ENCODE measurements at regions not wholly inside any gene's neighbourhood (a gene's known extent, or its start where the extent isn't known, plus 50 kb on each side); places are given as distances from the start of the nearest gene placed in this dataset.
A peak's percentile ranks its signal among the peaks of the same experiment; 100 is the strongest.
"Not testable (repeated sequence)": the region's sequence is repeated elsewhere in the genome, so short reads cannot be mapped to it uniquely, and the experiment has no call there.

DNA sequence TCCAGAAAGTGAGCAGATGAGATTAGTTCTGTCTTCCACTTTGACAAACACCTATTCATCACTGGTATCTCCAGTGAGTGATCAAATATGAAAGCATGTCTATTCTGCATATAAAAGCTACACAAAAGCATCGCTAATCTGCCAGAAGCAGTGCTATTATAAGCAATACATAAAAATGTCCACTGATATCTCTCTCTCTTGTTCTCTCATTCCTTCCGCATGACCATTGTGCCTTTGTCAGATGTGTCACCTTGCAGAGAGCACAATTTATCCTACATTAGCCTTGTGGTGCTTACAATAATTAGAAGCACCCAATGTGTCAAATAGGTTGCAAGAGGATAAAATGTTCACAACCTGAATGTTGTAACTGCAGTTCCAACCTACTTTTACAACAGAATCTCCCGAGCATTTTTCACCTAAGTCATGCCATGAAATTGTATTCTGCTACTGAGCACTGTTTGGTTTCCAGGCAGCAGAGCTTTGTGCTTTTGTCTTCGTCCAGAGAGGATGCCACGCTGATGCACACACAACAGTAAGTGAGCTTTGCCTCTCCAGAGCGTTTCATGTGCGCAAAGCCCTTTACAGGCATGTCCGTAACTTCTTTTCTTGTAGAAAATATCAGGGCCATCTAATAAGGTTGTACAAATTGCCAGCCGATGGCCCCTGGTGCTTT lies 198.7 kb upstream of the PLD5 start:
- no peak for DNase-seq

DNA sequence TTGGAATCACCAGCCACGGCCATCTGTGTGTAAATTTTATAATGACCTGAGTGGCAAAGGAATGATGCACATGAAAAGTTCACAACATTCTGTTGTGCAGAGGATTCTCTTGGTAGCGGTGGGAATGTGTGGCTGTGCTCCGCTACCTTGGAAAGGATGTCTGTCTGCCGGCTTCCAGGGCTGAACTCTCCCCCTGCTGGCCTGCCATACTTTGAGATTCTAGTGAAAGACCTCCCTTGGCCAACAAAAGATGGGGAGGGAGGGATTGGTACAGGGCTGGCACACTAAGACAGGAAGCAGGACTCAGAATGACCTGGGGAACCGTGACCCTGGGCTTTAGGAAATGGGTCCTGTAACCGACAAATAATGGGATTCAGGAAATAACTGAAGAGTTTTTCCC lies 194.5 kb upstream of the PLD5 start:
- no peak for DNase-seq

DNA sequence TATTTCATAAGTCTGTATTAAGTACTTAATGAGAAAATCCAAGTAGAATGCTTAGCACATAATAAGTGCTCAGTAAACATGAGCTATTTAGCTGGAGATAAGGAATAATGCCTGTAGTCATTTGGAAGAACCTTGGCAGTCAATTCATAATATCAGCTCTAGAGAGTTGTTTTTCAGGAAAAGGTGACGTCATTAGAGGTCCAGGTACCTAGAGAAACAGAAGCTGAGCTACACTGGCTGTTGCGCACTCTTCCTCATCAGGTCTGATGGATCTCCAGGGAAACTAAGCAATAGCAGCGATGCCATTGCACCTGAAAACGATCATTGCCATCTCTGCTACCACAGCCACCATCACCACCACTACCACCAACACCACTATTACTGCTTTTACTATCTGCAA lies 187.8 kb upstream of the PLD5 start:
- DNase-seq, result no peak

DNA sequence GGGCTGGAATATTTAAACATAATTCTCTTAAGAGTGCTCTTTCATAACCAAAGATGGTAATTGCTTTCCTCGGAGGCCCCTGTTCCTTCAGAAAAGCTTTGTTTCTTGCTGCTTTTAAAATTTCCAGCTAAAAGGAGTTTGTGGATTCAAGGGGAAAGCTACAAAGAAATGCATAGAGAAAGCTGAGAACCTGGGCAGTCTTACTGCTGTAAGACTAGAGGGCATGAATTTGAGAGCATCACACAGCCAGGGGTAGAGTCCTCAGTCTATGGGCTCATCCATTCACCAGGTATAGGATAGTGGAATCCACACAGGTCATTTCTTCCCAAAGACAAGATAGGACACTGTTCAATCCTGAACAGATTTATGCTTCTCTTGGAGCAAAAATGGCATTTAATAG lies 186.3 kb upstream of the PLD5 start:
- no peak for DNase-seq

DNA sequence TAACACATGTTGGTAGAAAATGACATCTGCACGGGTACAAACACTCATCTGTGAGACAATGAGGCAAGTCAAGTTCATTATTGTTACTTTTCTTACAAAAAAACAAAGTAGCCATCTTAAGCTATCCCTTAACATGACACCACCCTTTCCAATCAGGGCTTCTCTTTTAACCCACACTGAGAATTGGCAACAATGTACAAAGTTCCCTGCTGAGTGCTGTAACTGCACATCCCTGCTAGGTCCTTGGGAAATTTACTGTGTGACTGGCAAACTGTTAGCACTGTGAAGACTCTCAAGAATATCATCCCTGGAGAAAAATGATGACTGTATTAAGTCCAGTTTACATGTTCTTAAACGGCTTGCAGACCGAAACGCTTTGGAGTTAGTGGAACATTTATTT lies 185.8 kb upstream of the PLD5 start:
- DNase-seq, result no peak

DNA sequence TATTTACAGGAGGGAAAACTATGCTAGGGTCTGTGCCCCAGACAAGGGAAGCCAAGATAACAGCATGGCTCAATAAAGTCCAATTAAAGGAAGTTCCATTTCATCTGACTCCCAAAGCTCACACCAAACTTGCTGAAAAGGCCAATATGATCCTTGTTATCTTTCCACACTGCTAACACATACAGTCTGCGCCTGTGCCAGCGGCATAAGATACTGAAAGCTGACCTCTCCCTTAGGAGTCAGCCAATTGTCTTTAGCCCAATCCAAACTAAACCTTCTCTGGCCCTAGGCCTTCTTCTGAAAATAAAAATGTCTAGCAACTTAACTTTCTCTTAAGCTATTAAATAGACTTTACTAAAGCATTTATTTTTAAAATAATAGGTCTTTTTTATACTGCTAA lies 179.0 kb upstream of the PLD5 start:
- no peak for DNase-seq

DNA sequence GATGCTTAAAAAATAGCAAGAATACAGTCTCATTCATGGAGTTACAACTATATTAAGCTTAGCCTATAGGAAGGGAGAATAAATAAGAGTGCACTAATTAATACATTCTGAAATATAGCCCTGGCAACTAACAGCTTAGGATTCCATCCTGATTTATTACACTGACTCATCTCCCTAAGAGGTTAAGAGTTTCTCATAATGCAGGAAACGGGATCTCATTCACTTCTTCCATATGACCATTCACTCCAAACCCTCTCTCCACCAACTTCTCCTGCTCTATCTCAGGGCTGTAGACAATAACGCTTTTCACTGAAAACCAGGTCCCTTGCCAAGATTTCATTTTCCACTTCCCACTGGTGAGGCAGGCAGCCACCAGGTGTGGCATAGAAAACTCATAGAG lies 168.5 kb upstream of the PLD5 start:
- no peak for DNase-seq

DNA sequence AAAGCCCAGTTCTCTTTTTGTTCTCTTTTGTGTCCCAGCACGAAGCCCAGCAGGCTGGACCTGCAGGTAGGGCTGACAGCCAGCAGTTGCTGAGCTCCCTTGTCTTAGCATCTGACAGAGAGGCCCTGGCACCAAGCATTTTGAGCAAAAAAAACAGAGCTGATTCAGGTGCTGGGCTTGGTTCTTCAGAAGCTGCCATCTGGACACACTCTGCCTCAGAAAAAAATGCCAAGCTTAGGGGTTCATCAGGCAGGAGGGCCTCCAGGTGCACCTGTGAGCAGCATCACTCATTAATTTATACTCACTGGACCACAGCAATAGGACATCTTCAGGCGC lies 167.1 kb upstream of the PLD5 start:
- DNase-seq, result no peak

DNA sequence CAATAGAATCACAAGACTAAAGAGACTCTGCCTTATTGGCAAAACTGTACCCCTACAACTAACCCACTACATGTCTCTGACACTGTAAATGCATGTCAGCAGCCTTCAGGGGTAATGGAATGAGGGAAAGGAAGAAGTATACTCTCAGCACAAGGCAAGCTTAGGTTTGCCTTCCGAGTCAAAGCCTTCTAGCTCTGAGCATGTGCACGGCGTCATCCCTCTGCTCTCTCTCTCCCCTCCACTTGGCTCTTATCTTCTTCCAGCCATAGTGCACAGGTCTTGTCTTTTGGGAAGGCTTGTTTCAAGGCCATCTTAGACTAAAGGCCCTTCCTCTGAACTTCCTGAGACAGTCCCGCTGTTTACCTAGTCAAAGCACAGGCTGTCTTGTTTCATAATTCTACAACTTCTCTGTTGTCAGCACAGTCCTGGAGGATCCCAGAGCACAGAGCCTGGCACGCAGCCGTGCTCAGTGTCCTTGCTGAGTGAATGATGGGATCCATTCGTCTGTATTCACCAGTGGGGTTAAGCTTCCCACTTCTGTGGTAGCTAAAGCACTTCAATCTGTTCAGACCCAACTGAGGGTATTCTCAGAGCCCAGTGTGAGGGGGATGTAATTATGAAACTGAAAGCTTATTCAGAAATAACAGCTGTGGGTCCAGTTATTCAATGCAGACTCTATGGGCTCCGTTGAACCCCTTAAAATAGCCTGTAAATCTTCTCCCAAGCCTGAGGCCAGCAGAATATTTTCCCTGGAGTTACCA lies 166.5 kb upstream of the PLD5 start:
- DNase-seq, result no peak

DNA sequence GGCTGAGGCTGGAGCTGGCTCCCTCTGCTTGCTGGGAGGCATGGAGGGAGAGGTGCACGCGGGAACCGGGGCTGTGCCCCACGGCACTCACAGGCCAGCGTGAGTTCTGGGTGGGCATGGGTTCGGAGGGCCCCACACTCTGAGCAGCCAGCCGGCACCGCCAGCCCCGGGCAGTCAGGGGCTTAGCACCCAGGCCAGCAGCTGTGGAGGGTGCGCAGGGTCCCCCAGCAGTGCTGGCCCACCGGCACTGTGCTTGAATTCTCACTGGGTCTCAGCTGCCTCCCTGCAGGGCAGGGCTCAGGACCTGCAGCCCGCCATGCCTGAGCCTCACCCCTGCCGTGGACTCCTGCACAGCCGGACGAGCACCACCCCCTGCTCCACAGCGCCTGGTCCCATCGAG lies 164.9 kb upstream of the PLD5 start:
- DNase-seq, result no peak

DNA sequence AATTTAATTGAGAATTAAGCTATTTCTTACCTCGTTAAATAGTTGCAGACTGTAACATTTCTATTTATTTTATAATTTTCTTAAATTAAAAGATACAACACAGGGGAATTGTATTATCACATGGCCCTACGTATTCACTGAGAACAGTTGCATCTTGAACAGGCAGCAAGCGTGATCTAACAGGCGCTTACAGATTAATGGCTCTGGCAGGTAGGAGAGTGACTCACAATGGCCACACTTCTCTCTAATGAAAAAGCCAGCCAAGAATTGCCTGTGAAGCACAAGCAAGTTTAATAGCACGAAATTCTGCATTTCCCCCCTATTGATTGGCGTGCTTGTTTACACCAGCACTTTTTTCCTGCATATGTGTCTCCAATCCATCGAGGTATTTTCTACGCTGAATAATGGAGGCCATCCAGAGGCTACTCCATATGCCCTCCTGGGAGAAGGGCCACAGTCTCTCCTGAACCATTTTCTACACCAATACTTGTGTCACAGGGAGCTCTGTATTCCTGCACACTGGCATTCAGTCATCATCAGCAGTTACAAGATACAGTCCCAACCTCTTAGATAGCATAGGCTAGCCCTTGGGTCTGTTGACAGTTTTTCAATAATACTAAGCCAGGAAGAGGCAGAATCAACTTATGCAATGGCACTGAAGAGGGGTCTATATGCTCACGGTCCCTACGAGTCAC lies 150.6 kb upstream of the PLD5 start:
- no peak for DNase-seq

DNA sequence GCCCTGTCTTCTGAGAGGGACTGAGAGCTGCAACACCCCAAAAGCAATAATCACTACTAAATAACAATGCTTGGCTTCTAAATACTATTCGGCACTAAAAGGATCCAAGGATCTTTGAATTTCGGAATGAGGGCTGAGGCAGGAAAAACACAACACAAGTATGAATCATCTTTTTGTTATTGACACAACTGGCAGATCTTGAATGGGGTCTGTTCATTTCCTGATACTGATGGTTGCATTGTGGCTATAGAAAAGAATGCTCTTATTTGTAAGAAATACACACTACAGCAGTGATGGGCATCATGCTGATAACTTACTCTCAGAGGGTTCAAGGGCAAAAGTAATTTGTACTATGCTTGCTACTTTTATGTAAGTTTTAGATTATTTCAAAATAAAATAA lies 149.2 kb upstream of the PLD5 start:
- no peak for DNase-seq

DNA sequence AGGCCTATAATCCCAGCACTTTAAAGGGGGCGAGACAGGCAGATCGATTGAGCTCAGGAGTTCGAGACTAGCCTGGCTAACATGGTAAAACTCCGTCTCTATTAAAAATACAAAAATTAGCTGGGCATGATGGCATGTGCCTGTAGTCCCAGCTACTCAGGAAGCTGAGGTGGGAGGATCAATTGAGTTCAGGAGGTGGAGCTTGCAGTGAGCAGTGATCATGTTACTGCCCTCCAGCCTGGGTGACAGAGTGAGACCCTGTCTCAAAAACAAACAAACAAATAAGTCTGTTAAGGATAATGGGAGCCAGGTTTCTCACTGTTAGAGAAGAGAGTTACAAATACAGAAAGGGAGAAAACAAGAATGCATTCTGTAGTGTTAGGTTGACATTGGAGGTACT lies 148.7 kb upstream of the PLD5 start:
- not testable (repeated sequence) for DNase-seq

DNA sequence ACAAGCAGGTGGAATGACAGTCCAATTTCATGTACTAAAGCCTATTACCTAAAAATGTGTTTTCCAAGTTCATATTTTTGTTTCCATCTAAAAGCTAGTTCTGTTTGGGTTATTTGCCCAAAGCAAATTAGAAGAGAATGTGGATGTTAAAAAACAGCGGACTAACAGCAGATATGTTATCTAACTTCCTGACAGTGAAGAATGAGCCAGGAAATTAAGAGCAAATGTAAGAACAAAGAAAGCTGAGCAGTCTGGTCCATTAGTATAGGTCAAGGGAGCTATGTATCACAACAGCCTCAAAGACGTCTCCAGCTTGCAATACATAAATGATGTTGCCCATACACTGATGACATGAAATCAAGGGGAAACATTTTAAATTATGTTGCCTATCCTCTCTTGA lies 145.5 kb upstream of the PLD5 start:
- no peak for DNase-seq

DNA sequence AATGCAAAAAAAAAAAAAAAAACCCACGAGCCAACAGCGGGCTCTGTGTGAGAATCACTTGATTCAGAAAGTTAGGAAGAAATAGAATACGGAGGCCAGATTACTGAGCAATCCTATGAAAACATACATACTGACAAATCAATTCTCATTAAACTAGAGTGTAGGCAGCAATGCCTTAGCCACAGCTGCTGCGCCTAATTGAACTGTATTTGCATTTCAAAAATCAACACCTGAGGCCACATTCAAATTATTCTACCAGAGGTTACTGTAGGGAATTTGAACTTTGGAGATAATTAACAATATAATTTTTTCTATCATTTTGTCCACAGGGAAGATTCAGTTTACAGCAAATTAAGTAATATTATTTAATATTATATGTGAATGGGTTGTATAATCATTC lies 138.4 kb upstream of the PLD5 start:
- DNase-seq, result no peak

DNA sequence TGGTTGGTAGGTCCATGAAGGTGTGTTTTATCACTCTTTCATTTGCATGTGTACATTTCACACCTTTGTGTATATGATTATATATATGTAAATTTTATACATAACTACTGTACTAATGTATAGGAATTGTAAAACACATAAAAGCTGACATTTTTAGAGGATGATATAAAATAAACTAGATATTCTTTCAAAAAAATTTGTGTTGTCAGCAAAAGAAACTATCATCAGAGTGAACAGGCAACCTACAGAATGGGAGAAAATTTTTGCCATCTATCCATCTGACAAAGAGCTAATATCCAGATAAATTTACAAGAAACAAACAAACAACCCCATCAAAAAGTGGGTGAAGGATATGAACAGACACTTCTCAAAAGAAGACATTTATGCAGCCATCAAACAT lies 129.3 kb upstream of the PLD5 start:
- DNase-seq, result not testable (repeated sequence)

DNA sequence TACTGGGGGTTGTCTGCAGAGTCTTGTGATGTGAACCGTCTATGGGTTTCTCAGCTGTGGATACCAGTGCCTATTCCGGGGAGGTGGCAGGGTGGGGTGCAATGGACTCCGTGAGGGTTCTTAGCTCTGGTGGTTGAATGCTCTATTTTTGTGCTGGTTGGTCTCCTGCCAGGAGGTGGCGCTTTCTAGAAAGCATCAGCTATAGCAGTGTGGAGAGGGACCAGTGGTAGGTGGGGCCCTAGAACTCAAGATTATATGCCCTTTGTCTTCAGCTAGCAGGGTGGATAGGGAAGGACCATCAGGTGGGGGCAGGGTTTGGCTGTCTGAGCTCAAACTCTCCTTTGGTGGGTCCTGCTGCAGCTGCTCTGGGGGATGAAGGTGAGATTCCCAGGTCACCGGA lies 127.3 kb upstream of the PLD5 start:
- no peak for DNase-seq

DNA sequence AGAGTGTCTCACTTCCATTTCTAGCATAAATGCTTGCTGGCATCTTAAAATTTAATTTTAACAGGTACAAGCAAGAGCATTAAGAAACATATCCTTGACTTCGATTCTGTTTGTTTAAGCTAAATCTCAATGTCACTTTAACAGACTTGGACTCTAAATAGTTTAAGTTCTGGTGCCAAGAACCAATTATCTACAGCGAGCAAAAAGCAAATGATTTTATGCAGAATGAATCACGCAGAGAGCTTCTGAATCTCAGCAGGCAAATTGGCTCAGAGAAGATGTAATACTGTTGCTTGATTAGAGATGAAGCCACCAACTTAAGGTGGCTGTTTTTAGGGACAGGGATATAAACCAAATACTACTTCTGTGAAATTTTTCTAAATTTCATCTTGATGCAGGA lies 117.0 kb upstream of the PLD5 start:
- no peak for DNase-seq

DNA sequence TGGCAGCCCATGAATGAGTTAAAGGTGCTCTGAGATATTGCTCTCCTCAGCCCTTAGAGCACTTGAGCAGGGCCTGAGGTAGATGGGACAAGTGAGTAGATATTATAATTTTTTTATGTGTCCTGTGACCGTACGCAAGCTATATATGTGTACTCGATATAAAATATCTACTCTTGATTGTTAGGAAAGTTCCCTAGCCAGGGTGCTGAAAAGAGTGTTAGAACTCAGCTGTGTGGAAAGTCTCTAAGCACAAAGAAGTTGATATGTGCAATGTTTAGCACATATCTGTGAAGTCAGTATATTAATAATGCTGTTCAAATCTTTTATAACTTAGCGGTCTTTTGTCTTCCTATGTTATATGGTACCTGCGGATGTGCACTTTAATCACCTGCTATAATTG lies 114.6 kb upstream of the PLD5 start:
- no peak for DNase-seq

DNA sequence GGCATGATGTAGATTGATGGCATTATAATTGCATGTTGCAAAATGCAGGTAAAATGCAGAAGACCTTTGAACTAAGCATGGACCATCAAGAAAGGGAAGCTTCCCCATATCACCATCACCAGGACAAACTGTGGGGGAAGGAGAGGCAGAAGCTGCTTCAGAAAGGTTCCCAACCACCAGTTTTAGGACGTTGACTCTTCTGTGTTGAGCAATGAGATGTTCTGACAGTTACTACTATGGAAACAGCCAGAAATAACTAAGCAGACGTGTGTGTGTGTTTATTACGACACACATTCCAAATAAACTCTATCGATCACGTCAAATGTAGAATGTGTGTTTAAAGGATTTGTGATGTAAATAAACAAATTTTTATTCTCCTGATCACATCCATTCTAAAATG lies 110.2 kb upstream of the PLD5 start:
- DNase-seq, result no peak

DNA sequence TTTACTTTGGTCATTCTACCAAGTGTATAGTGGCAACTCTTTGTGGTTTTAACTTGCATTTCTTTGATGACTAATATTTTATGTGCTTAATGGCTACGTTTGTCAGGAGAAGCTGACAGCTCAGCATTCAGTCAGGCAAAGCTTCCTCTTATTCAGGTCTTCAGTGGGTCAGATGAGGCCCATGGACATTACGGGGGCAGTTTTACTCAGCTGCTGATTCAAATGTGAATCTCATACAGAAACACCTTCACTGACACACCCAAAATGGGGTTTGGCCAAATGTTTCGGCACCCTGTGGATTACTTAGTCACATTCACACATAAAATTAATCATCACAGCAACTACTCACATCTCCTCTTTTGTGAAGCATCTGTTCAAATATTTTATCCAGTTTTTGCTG lies 104.9 kb upstream of the PLD5 start:
- DNase-seq, result peak; percentile 4

DNA sequence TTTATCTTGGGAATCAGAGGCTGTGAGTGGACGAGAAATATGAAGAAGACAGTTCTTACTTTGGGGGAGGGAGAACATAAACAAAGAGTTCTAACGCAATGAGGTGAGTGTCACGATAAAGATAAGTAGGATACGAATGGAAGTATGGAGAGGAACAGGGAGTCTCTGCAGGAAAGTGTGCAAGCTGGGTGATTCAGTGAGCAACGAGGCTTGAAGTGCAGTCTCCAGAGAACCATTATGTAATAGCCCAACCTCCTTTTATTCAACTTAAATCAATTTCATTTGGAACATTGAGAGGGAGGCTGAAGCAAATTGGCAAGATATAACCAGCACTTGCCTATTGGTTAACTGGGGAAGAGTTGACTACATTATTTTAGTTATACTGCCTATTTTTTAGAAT lies 99.3 kb upstream of the PLD5 start:
- no peak for DNase-seq

DNA sequence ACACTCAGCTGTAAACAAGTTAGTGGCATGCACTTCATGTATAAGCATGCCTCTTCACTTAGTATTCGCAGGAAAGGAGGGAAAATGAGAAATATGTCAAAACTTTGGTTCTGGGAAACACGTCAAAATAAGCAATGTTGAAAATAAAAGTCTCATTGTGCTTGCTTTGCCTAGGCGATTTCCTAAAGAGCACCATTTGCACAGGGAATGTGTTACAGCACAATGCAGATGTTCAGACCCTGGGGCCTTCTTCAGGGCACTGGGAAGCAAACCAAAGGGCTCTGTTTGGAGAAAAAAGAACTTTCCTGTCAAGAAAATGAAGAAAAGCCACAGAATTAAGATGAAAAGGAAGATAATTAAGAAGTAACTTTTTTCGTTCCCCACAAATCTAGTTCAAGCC lies 98.6 kb upstream of the PLD5 start:
- no peak for DNase-seq

DNA sequence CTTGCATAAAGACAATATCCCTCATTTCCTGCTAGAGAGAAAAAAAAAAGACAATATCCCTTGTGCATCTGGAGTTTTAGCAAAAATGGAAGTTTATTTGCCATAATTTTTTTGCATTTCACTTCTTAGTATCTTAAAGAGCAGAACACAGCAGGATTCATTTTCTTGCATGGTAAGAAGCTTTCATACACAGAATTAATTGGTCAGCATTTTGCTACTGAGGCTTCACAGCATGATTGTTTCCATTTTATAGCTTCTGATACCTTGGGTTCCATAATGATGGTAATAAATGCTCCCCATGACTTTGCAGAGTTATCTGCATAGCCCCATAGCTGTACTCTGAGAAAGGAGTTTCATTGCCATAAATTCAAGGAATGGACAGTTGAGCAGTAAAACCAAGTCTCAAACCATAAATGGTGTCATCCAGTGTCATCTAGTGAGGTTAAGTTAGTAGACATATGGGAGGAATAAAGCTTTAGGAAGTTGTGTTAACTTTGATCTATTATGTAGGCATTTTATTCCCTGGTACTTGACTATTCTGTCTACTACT lies 88.8 kb upstream of the PLD5 start:
- no peak for DNase-seq
